Neural progenitor cell (in vitro differentiated cells): ENCODE measurements at regions not wholly inside any gene's neighbourhood (a gene's known extent, or its start where the extent isn't known, plus 50 kb on each side); places are given as distances from the start of the nearest gene placed in this dataset.

ENCODE experiments used
- DNase-seq: peaks from one replicate; pipeline ENCODE4 v3.0.0-alpha.2; 2016; ENCODE audit warnings: low spot score
- H2AFZ ChIP-seq: fragments of 200-600 bp; sonication (generic); replicated peaks from 2 replicates; pipeline ENCODE4 v1.6.1; 2016; ENCODE audit warnings: antibody characterized with exemption
- H3F3A ChIP-seq: fragments of 200-600 bp; sonication (generic); 2 replicates; pipeline ENCODE4 v1.6.1; 2016; ENCODE audit warnings: antibody characterized with exemption, low read depth
- H3K27ac ChIP-seq: fragments of 200-600 bp; sonication (generic); 2 replicates; pipeline ENCODE4 v1.5.1; 2016; ENCODE audit warnings: mild to moderate bottlenecking
- H3K27me3 ChIP-seq: fragments of 200-600 bp; sonication (generic); 2 replicates; pipeline ENCODE4 v1.6.1; 2016; ENCODE audit warnings: mild to moderate bottlenecking, moderate library complexity
- H3K36me3 ChIP-seq: fragments of 200-600 bp; sonication (generic); 2 replicates; pipeline ENCODE4 v1.5.1; 2016
- H3K4me1 ChIP-seq: fragments of 200-600 bp; sonication (generic); 2 replicates; pipeline ENCODE4 v1.6.1; 2016; ENCODE audit warnings: mixed run types
- H3K4me2 ChIP-seq: fragments of 200-600 bp; sonication (generic); 2 replicates; pipeline ENCODE4 v1.6.1; 2016
- H3K4me3 ChIP-seq: fragments of 200-600 bp; sonication (generic); 2 replicates; pipeline ENCODE4 v1.5.1; 2016
- H3K79me2 ChIP-seq: fragments of 200-600 bp; sonication (generic); 2 replicates; pipeline ENCODE4 v1.6.1; 2016; ENCODE audit warnings: low read depth
- H3K9ac ChIP-seq: fragments of 200-600 bp; sonication (generic); 2 replicates; pipeline ENCODE4 v1.6.1; 2016
- H3K9me3 ChIP-seq: fragments of 200-600 bp; sonication (generic); 2 replicates; pipeline ENCODE4 v1.5.1; 2016; ENCODE audit warnings: low read depth
- H4K20me1 ChIP-seq: fragments of 200-600 bp; sonication (generic); 2 replicates; pipeline ENCODE4 v1.6.1; 2016; ENCODE audit warnings: low read depth
- H3K27ac Mint-ChIP-seq: 3 replicates; pipeline ENCODE4 v1.8.0; 2021; ENCODE audit warnings: mixed read lengths
- H3K27me3 Mint-ChIP-seq: 2 replicates; pipeline ENCODE4 v1.8.0; 2022; ENCODE audit warnings: low read depth, mild to moderate bottlenecking, inconsistent platforms, moderate library complexity, mixed read lengths; ENCODE audit not compliant: insufficient read depth
- H3K36me3 Mint-ChIP-seq: 3 replicates; pipeline ENCODE4 v1.8.0; 2021; ENCODE audit warnings: mixed read lengths
- H3K4me1 Mint-ChIP-seq: 3 replicates; pipeline ENCODE4 v1.8.0; 2021; ENCODE audit warnings: mixed read lengths
- H3K4me3 Mint-ChIP-seq: 3 replicates; pipeline ENCODE4 v1.8.0; 2021; ENCODE audit warnings: mild to moderate bottlenecking, moderate library complexity, mixed read lengths
- H3K9me3 Mint-ChIP-seq: 3 replicates; pipeline ENCODE4 v1.8.0; 2020; ENCODE audit warnings: mixed read lengths
- CTCF ChIP-seq: fragments of 200-600 bp; sonication (generic); IDR thresholded peaks from 2 replicates; pipeline ENCODE4 v1.5.1; 2017; ENCODE audit warnings: antibody characterized with exemption, mild to moderate bottlenecking
- EZH2 ChIP-seq: fragments of 200-600 bp; sonication (generic); IDR thresholded peaks from 2 replicates; pipeline ENCODE4 v1.6.1; 2017; ENCODE audit warnings: antibody characterized with exemption, mild to moderate bottlenecking, moderate library complexity
- EZH2phosphoT487 ChIP-seq: fragments of 200-600 bp; sonication (generic); IDR thresholded peaks from 2 replicates; pipeline ENCODE4 v1.6.1; 2017; ENCODE audit warnings: antibody characterized with exemption

- H3K9me3 ChIP-seq: no peaks in the 10 kb centered on the region
- H3K4me3 Mint-ChIP-seq: no peak overlapping the region
- H2AFZ ChIP-seq: peak overlapping the region; percentile 38
- DNase-seq: no peak
- peaks cover 2% of the 10 kb centered on the region for H3K27me3 Mint-ChIP-seq
- H3K4me3 ChIP-seq: no peak overlapping the region
- no peaks in the 10 kb centered on the region for H3K36me3 ChIP-seq
- H3K4me2 ChIP-seq: no peak overlapping the region
- peaks cover 12% of the 10 kb centered on the region for H3K4me1 Mint-ChIP-seq
- H3K27me3 ChIP-seq: no peaks in the 10 kb centered on the region
- TF ChIP-seq CTCF: no peak
- no peak for TF ChIP-seq EZH2phosphoT487
- no peak for TF ChIP-seq EZH2
- H3K27ac ChIP-seq: no peak overlapping the region
- H4K20me1 ChIP-seq: no peaks in the 10 kb centered on the region
- no peaks in the 10 kb centered on the region for H3K79me2 ChIP-seq
- no peaks in the 10 kb centered on the region for H3K36me3 Mint-ChIP-seq
- no peak overlapping the region for H3K9ac ChIP-seq
- H3K9me3 Mint-ChIP-seq: peaks cover 2% of the 10 kb centered on the region
- no peak overlapping the region for H3K27ac Mint-ChIP-seq
- no peaks in the 10 kb centered on the region for H3F3A ChIP-seq
- H3K4me1 ChIP-seq: no peaks in the 10 kb centered on the region
Observed at GRCh38 chr6:9401960-9402359, 966.6 kb upstream of the SLC35B3 start.

- H3K4me2 ChIP-seq: no peak overlapping the region
- TF ChIP-seq CTCF (no peak), EZH2phosphoT487 (no peak), EZH2 (no peak)
- H4K20me1 ChIP-seq: no peaks in the 10 kb centered on the region
- no peaks in the 10 kb centered on the region for H3K9me3 ChIP-seq
- H3K36me3 ChIP-seq: no peaks in the 10 kb centered on the region
- no peak overlapping the region for H3K27ac ChIP-seq
- Mint-ChIP-seq H3K27me3 (no peaks in the 10 kb centered on the region), H3K27ac (no peak overlapping the region), H3K4me3 (no peak overlapping the region), H3K36me3 (no peaks in the 10 kb centered on the region), H3K9me3 (peaks cover 2% of the 10 kb centered on the region), H3K4me1 (peaks cover 7% of the 10 kb centered on the region)
- H2AFZ ChIP-seq: peak overlapping the region; percentile 37
- no peaks in the 10 kb centered on the region for H3K27me3 ChIP-seq
- no peaks in the 10 kb centered on the region for H3K4me1 ChIP-seq
- H3F3A ChIP-seq: no peaks in the 10 kb centered on the region
- no peaks in the 10 kb centered on the region for H3K79me2 ChIP-seq
- H3K4me3 ChIP-seq: no peak overlapping the region
- DNase-seq: no peak
- H3K9ac ChIP-seq: no peak overlapping the region
Observed at GRCh38 chr6:9399916-9400315, 964.6 kb upstream of the SLC35B3 start.

GRCh38 chr6:9398767-9399373 is 963.5 kb upstream of the SLC35B3 start:
- Histone ChIP-seq H4K20me1 (no peaks in the 10 kb centered on the region), H3K9ac (no peak overlapping the region), H3K27me3 (no peaks in the 10 kb centered on the region), H3K4me2 (no peak overlapping the region), H3K36me3 (no peaks in the 10 kb centered on the region), H3K4me1 (no peaks in the 10 kb centered on the region), H3K4me3 (no peak overlapping the region), H3F3A (no peaks in the 10 kb centered on the region), H3K9me3 (no peaks in the 10 kb centered on the region), H2AFZ (no peak overlapping the region), H3K27ac (no peak overlapping the region), H3K79me2 (no peaks in the 10 kb centered on the region)
- H3K4me3 Mint-ChIP-seq: no peak overlapping the region
- TF ChIP-seq EZH2phosphoT487 (no peak), CTCF (no peak), EZH2 (no peak)
- no peaks in the 10 kb centered on the region for H3K36me3 Mint-ChIP-seq
- no peaks in the 10 kb centered on the region for H3K27me3 Mint-ChIP-seq
- H3K27ac Mint-ChIP-seq: no peak overlapping the region
- peaks cover 2% of the 10 kb centered on the region for H3K9me3 Mint-ChIP-seq
- H3K4me1 Mint-ChIP-seq: peaks cover 2% of the 10 kb centered on the region
- DNase-seq: no peak
